ENCODE measurements at regions not wholly inside any gene's neighbourhood (a gene's known extent, or its start where the extent isn't known, plus 50 kb on each side); places are given as distances from the start of the nearest gene placed in this dataset. TPM values are rescaled to one million over a fixed set of nuclear protein-coding genes. Genes with fewer than 3 reads are reported as not detected.

GRCh38 chr3:107272885-107273284, 104.4 kb upstream of the CCDC54 start:
- no peak for DNase-seq

GRCh38 chr3:107273771-107274170, 103.5 kb upstream of the CCDC54 start:
- no peak for DNase-seq

- DNase-seq = no peak
Observed at GRCh38 chr3:107275511-107275910, 101.7 kb upstream of the CCDC54 start.

GRCh38 chr3:107283948-107284347, 93.3 kb upstream of the CCDC54 start:
- no peak for DNase-seq

GRCh38 chr3:107284612-107285011, 92.6 kb upstream of the CCDC54 start:
- no peak for DNase-seq

- no peak for DNase-seq
Observed at GRCh38 chr3:107285197-107285596, 92.0 kb upstream of the CCDC54 start.

- no peak for DNase-seq
Observed at GRCh38 chr3:107289354-107289753, 87.9 kb upstream of the CCDC54 start.

GRCh38 chr3:107294117-107294516, 83.1 kb upstream of the CCDC54 start:
- DNase-seq = no peak

- DNase-seq = no peak
Observed at GRCh38 chr3:107297597-107297996, 79.6 kb upstream of the CCDC54 start.

- DNase-seq = no peak
Observed at GRCh38 chr3:107307205-107307604, 70.0 kb upstream of the CCDC54 start.

- DNase-seq = no peak
Observed at GRCh38 chr3:107308716-107309115, 68.5 kb upstream of the CCDC54 start.

- DNase-seq = no peak
Observed at GRCh38 chr3:107309312-107309711, 67.9 kb upstream of the CCDC54 start.

GRCh38 chr3:107313711-107314110, 63.5 kb upstream of the CCDC54 start:
- DNase-seq = no peak

GRCh38 chr3:107315141-107315540, 62.1 kb upstream of the CCDC54 start:
- DNase-seq = no peak

- no peak for DNase-seq
Observed at GRCh38 chr3:107323723-107324122, 53.5 kb upstream of the CCDC54 start.

GRCh38 chr3:107325446-107325845, 51.8 kb upstream of the CCDC54 start:
- no peak for DNase-seq

Small RNA genes in the stretch of these regions (small RNA-seq; reads per million reads assigned to genes)
- gene MTCO1P35 (ENCODE audit: low replicate concordance) (not detected), gene MTND6P6 (ENCODE audit: low replicate concordance) (not detected), gene RF00019 (ENCODE audit: low replicate concordance) (not detected), gene RNU6-1308P (ENCODE audit: low replicate concordance) (not detected)

Measured in skin of body (tissue), 2 donors.